Left ventricle myocardium inferior (tissue), 1 donor: ENCODE measurements at regions not wholly inside any gene's neighbourhood (a gene's known extent, or its start where the extent isn't known, plus 50 kb on each side); places are given as distances from the start of the nearest gene placed in this dataset.

Experiments used
- DNase-seq: peaks from one replicate; pipeline ENCODE4 v3.0.0-alpha.2; 2020
- H3K27ac ChIP-seq: fragments of 200-600 bp; replicated peaks from 2 replicates; pipeline ENCODE4 v1.8.0; 2021
- H3K27me3 ChIP-seq: fragments of 200-600 bp; 2 replicates; pipeline ENCODE4 v1.8.0; 2021; ENCODE audit warnings: low read depth
- H3K36me3 ChIP-seq: fragments of 200-600 bp; 2 replicates; pipeline ENCODE4 v1.8.0; 2021
- H3K4me1 ChIP-seq: fragments of 200-600 bp; 2 replicates; pipeline ENCODE4 v1.8.0; 2021
- H3K4me3 ChIP-seq: fragments of 200-600 bp; 2 replicates; pipeline ENCODE4 v1.8.0; 2021; ENCODE audit warnings: mild to moderate bottlenecking, moderate library complexity
- H3K9me3 ChIP-seq: fragments of 200-600 bp; replicated peaks from 2 replicates; pipeline ENCODE4 v1.8.0; 2021
- intact Hi-C: fragments of 100-400 bp; cut with micrococcal nuclease; formaldehyde crosslinking; loops from one replicate; pipeline ENCODE4 v1.11.0; 2022
- TF ChIP-seq, protein P1 (sequence below): fragments of 200-600 bp; IDR thresholded peaks from 2 replicates; pipeline ENCODE4 v1.8.0; 2021; ENCODE audit warnings: antibody characterized with exemption, mild to moderate bottlenecking, borderline replicate concordance
- donor health status: DM: no; HTN: yes; CAD: no; lungs with severe emphysema.

DNA sequence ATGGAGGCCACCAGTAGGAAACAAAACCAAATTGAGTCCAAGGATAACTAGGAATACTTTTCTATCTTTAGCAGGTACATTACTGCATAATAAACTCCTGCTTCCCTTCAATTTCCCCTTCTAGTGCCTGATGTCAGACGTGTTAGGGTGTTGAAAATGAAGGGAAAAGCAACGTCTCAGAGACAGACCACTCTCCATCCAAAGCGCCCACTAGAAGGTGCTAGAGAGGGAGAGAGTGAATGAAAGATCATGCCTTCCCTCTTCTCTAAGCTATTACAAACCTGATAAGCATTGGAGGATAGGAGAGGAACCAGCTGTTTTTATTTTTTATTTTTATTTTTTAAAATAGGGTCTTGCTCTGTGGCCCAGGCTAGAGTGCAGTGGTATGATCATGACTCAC, 64.1 kb downstream of the ZNF641 start:
- no peaks in the 10 kb centered on the region for H3K4me1 ChIP-seq
- H3K9me3 ChIP-seq: no peaks in the 10 kb centered on the region
- H3K36me3 ChIP-seq: no peaks in the 10 kb centered on the region
- no peak overlapping the region for H3K4me3 ChIP-seq
- TF ChIP-seq, protein P1, sequence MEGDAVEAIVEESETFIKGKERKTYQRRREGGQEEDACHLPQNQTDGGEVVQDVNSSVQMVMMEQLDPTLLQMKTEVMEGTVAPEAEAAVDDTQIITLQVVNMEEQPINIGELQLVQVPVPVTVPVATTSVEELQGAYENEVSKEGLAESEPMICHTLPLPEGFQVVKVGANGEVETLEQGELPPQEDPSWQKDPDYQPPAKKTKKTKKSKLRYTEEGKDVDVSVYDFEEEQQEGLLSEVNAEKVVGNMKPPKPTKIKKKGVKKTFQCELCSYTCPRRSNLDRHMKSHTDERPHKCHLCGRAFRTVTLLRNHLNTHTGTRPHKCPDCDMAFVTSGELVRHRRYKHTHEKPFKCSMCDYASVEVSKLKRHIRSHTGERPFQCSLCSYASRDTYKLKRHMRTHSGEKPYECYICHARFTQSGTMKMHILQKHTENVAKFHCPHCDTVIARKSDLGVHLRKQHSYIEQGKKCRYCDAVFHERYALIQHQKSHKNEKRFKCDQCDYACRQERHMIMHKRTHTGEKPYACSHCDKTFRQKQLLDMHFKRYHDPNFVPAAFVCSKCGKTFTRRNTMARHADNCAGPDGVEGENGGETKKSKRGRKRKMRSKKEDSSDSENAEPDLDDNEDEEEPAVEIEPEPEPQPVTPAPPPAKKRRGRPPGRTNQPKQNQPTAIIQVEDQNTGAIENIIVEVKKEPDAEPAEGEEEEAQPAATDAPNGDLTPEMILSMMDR: peak; percentile 59
- intact Hi-C loops: no loop called here
- peaks cover 12% of the 10 kb centered on the region for H3K27me3 ChIP-seq
- no peak for DNase-seq
- no peak overlapping the region for H3K27ac ChIP-seq

DNA sequence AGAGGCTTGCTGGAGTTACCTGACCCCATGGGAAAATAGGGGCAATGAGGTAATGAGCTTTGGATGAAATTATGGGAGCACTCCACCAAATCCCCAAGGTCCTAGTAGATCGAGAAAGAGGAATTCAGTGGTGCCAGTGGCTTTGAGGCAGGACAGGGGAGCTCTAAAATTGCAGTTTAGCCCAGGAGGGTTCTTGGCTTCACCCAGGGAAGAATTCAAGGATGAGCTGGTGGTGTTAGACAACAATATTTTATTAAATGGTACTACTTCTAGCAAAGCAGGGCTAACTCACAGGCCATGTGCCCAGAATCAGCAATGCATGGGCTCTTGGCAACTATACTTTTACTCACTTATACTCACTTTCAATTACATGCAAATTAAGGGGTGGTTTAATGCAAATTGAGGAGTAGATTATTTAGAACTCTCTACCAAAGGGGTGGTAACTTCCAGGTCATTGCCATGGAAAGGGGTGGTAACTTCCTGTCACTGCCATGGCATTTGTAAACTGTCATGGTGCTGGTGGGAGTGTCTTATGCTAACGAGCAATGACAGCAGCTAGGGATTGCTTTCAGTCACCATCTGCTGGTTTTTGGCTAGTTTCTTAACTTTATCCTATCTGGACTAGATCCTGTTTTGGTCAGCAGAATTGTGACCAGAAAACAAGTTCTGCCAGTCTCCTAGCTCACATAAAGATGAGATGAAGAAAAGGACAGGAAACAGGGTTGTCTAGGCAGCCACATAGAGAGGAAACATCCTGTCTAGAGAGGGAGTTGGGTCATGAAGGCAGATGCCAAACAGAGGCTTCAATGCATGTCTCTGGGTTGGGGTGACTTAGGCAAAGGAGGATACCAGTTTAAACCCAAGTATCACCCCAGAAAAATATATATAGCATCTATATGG, 64.7 kb downstream of the ZNF641 start:
- Histone ChIP-seq H3K4me3 (no peak overlapping the region), H3K27ac (no peak overlapping the region), H3K27me3 (peaks cover 12% of the 10 kb centered on the region), H3K4me1 (no peaks in the 10 kb centered on the region), H3K36me3 (no peaks in the 10 kb centered on the region), H3K9me3 (no peaks in the 10 kb centered on the region)
- TF ChIP-seq, protein P1: no peak
- DNase-seq: no peak
- intact Hi-C loops: no loop called here

DNA sequence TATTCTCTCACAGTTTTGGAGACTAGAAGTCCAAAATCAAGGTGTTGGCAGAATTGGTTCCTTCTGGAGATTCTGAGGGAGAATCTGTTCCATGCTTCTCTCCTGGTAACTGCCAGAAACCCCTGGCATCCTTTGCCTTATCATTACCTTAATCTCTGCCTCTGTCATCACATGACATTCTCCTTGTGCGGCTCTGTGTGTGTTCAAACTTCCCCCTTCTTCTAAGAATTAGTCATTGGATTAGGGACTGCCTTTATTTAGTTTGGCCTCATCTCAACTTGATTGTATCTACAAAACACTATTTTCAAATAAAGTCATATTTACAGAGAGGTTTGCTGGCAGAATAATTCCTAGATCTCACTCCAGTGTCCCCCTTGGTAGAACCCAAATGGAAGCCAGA, 68.9 kb downstream of the ZNF641 start:
- Histone ChIP-seq H3K4me3 (no peak overlapping the region), H3K27ac (no peak overlapping the region), H3K27me3 (no peaks in the 10 kb centered on the region), H3K36me3 (no peaks in the 10 kb centered on the region), H3K4me1 (no peaks in the 10 kb centered on the region), H3K9me3 (peaks cover 2% of the 10 kb centered on the region)
- TF ChIP-seq, protein P1: no peak
- no peak for DNase-seq
- intact Hi-C loops: no loop called here

DNA sequence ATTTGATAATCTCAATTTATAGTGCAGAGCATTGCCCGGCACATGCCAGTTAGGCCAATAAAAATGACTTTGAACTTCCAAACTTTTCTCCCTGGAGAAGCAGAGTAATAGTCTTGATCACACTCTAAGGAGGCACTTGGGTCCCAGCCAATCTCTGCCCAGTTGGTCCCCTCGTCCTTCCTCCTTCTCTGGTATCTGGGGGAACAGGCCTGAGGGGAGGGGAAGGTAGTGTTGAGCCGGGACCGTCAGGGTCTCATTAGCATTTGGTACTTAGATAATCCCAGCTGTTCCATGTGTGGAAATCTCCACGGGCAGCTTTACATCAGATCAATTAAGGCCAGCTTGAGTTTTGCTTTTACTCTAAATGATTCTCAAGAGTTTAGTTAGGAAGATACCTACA, 70.1 kb downstream of the ZNF641 start:
- Histone ChIP-seq H3K36me3 (no peaks in the 10 kb centered on the region), H3K4me1 (no peaks in the 10 kb centered on the region), H3K9me3 (peaks cover 12% of the 10 kb centered on the region), H3K4me3 (no peak overlapping the region), H3K27ac (no peak overlapping the region), H3K27me3 (no peaks in the 10 kb centered on the region)
- no peak for DNase-seq
- TF ChIP-seq, protein P1: no peak
- intact Hi-C loops: no loop called here

DNA sequence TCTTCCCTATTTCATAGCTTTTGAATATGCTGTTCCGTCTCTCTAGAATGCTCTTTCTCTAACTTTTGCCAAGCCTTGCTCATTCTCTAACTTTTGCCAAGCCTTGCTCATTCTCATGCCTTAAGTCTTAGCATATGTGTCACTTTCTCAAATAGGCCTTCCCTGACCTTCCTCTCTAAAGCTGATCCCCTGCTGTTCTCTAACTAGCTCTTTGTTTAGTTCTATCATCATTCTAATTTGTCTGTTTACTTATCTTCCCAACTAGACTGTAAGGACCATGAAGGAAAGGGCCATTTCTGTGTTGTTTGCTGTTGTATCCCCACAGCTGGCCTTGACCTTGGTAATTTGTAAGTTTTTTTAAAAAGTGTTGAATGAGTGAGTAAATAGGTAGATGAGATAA, 71.1 kb downstream of the ZNF641 start:
- H3K4me3 ChIP-seq: no peak overlapping the region
- H3K27ac ChIP-seq: no peak overlapping the region
- no peaks in the 10 kb centered on the region for H3K4me1 ChIP-seq
- no peaks in the 10 kb centered on the region for H3K27me3 ChIP-seq
- DNase-seq: no peak
- H3K9me3 ChIP-seq: peaks cover 19% of the 10 kb centered on the region
- H3K36me3 ChIP-seq: no peaks in the 10 kb centered on the region
- intact Hi-C loops: no loop called here
- TF ChIP-seq, protein P1: no peak
